ENCODE measurements at regions not wholly inside any gene's neighbourhood (a gene's known extent, or its start where the extent isn't known, plus 50 kb on each side); places are given as distances from the start of the nearest gene placed in this dataset.

DNA sequence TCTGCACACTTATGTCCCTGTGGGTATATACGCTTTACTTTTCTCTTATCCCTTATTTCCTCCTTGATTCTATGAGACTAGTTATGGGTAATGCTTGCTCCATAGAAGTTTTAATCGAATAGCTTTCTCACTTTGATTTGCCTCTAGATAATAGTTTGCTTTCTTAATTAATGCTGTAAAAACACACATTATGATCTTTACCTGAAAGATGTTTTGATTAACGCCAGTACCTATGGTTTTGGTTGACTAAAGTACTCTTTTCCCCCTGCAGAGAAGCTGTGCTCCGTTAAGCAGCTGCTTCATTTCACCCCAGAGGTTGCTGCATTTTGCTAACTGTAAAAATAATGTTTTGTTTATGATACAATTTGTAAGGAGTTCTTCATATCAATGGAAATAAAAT is 362.3 kb downstream of the FLRT2 start:
- TF ChIP-seq REST (IDR thresholded peaks at IDR 0.05; ENCODE audit: insufficient read depth in 1 of 2, low read depth in 2 of 2, low read length in 2 of 2) = no peak
- no peak for TF ChIP-seq POLR2AphosphoS5 (IDR thresholded peaks at IDR 0.05; ENCODE audit: low read depth, low read length)
- TF ChIP-seq TAF1 (IDR thresholded peaks at IDR 0.05; ENCODE audit: borderline replicate concordance, insufficient read depth, low read length) = no peak
- TF ChIP-seq SIN3A (IDR thresholded peaks at IDR 0.05; ENCODE audit: borderline replicate concordance, insufficient read depth, low read length) = no peak
- no peak for TF ChIP-seq FOXP2 (optimal IDR thresholded peaks at IDR 0.05; ENCODE audit: borderline replicate concordance, extremely low read depth, extremely low read length, insufficient read depth)

Measured in PFSK-1 (cell line).